ENCODE measurements at regions not wholly inside any gene's neighbourhood (a gene's known extent, or its start where the extent isn't known, plus 50 kb on each side); places are given as distances from the start of the nearest gene placed in this dataset.

- Histone ChIP-seq H4K5ac (ENCODE audit: insufficient read length, low read depth, low read length) (no peak overlapping the region), H3K56ac (replicated peaks; ENCODE audit: insufficient read length, low read depth, low read length) (no peak overlapping the region), H2BK5ac (ENCODE audit: low read depth, low read length) (no peak overlapping the region), H3K27ac (ENCODE audit: low read depth, low read length) (no peak overlapping the region), H2BK20ac (ENCODE audit: low read length) (no peak overlapping the region), H2AFZ (ENCODE audit: low read length) (no peak overlapping the region), H4K91ac (replicated peaks; ENCODE audit: insufficient read length, low read length) (no peak overlapping the region), H2BK12ac (ENCODE audit: low read depth, low read length) (no peak overlapping the region), H3K79me1 (ENCODE audit: low read depth, low read length) (no peaks in the 10 kb centered on the region), H4K20me1 (replicated peaks in 1 of 2; ENCODE audit: control insufficient read depth in 1 of 2, insufficient read depth in 2 of 2, low read length in 2 of 2) (no peaks in the 10 kb centered on the region), H3K23ac (ENCODE audit: insufficient read length) (no peak overlapping the region), H4K8ac (ENCODE audit: extremely low read depth, insufficient read depth, low read length) (no peak overlapping the region), H2AK5ac (ENCODE audit: low read depth, low read length) (no peak overlapping the region), H3K23me2 (ENCODE audit: low read depth, low read length) (no peaks in the 10 kb centered on the region), H3K27me3 (replicated peaks in 1 of 4; ENCODE audit: control insufficient read depth in 3 of 4, extremely low read depth in 1 of 4, insufficient read depth in 3 of 4, low read length in 3 of 4) (no peaks in the 10 kb centered on the region), H3K18ac (ENCODE audit: extremely low read depth, low read length) (no peak overlapping the region), H3K4ac (replicated peaks; ENCODE audit: insufficient read length, low read depth, low read length) (no peak overlapping the region), H3K9ac (replicated peaks in 1 of 4; ENCODE audit: extremely low read depth in 1 of 4, low read depth in 3 of 4, low read length in 3 of 4) (no peak overlapping the region), H3K4me2 (ENCODE audit: insufficient read depth in 1 of 2, low read depth in 2 of 2, low read length in 2 of 2) (no peak overlapping the region), H2BK15ac (ENCODE audit: low read length) (no peak overlapping the region), H3K79me2 (ENCODE audit: control insufficient read depth in 1 of 2, insufficient read depth in 2 of 2, low read length in 2 of 2) (no peaks in the 10 kb centered on the region), H3K4me3 (ENCODE audit: extremely low read depth in 1 of 4, insufficient read depth in 2 of 4, low read depth in 3 of 4, low read length in 4 of 4) (no peak overlapping the region), H2BK120ac (replicated peaks; ENCODE audit: low read depth, low read length) (no peak overlapping the region), H3K4me1 (replicated peaks in 1 of 4; ENCODE audit: control insufficient read depth in 3 of 4, insufficient read depth in 4 of 4, low read length in 3 of 4) (no peaks in the 10 kb centered on the region), H3K9me3 (ENCODE audit: insufficient read depth in 2 of 2, low read depth in 1 of 2, low read length in 1 of 2) (no peaks in the 10 kb centered on the region), H3K14ac (ENCODE audit: insufficient read length) (no peak overlapping the region), H3K36me3 (ENCODE audit: control insufficient read depth in 2 of 4, insufficient read depth in 4 of 4, low read length in 3 of 4) (no peaks in the 10 kb centered on the region)
- TF ChIP-seq SIX5 (IDR thresholded peaks at IDR 0.05; ENCODE audit: low read depth, low read length) = no peak
- no peak for TF ChIP-seq SIRT6 (IDR thresholded peaks at IDR 0.05; ENCODE audit: low read length)
- TF ChIP-seq RFX5 (IDR thresholded peaks at IDR 0.05; ENCODE audit: borderline replicate concordance, low read depth, low read length) = no peak
- TF ChIP-seq SP1 (IDR thresholded peaks at IDR 0.05; ENCODE audit: low read depth, low read length) = no peak
- no peak for TF ChIP-seq TCF12 (IDR thresholded peaks at IDR 0.05; ENCODE audit: low read depth, low read length)
- TF ChIP-seq USF2 (IDR thresholded peaks at IDR 0.05; ENCODE audit: low read length) = no peak
- TF ChIP-seq TEAD4 (IDR thresholded peaks at IDR 0.05; ENCODE audit: low read depth, low read length) = no peak
- TF ChIP-seq TAF1 (IDR thresholded peaks at IDR 0.05; ENCODE audit: low read depth, low read length) = no peak
- TF ChIP-seq EZH2 (IDR thresholded peaks at IDR 0.05; ENCODE audit: low read depth, low read length, severe bottlenecking) = no peak
- TF ChIP-seq E2F6 (IDR thresholded peaks at IDR 0.05) = no peak
- no peak for TF ChIP-seq JUN (IDR thresholded peaks at IDR 0.05; ENCODE audit: low read depth, low read length)
- TF ChIP-seq SP4 (IDR thresholded peaks at IDR 0.05; ENCODE audit: low read length) = no peak
- TF ChIP-seq CBX5 (IDR thresholded peaks at IDR 0.05; ENCODE audit: low read depth, low read length) = no peak
- no peak for TF ChIP-seq BACH1 (IDR thresholded peaks at IDR 0.05; ENCODE audit: low read length)
- 98% methylated on average over 3 of the region's 3 CpGs; no CpG with 5 or more reads in 1 of the 2 experiments for WGBS, 2 experiments (ENCODE audit: extremely low coverage in 1 of 2, insufficient coverage in 1 of 2, insufficient read length in 1 of 2, insufficient replicate concordance in 2 of 2, low coverage in 1 of 2, low lambda C conversion rate in 2 of 2, missing lambda C conversion rate in 1 of 2)
- no peak for FAIRE-seq
- no peak for DNase-seq (ENCODE audit: low read depth in 1 of 2, low spot score in 2 of 2)
- POLR2A ChIA-PET (ENCODE audit: partially characterized antibody) = no interaction called here
- CTCF ChIA-PET (ENCODE audit: partially characterized antibody) = no interaction called here
These were observed 139.0 kb upstream of the HS3ST3A1 start for GRCh38 chr17:13740686-13741085.

Data from H1 (cell line).